ENCODE measurements at regions not wholly inside any gene's neighbourhood (a gene's known extent, or its start where the extent isn't known, plus 50 kb on each side); places are given as distances from the start of the nearest gene placed in this dataset.

DNA sequence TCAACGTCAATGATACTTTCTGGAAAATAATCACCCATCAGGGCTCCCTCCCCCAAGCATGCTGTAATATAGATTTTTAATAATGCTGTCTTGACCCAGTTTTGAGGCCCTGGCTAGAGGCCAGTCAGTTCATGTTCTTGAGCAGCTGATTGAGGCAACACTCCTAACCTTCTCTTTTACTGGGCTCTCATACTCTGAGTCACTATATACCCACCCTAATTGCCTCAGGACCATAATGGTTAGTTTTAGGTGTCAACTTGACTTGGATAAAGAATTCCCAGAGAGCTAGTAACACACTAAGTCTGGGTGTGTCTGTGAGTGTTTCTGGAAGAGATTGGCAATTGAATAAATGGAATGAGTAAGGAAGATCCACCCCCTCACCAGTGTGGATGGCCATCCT, 527.0 kb upstream of the ATP2B1 start:
- no peak for DNase-seq
- H3K36me3 ChIP-seq: no peaks in the 10 kb centered on the region
- TF ChIP-seq, protein P1, sequence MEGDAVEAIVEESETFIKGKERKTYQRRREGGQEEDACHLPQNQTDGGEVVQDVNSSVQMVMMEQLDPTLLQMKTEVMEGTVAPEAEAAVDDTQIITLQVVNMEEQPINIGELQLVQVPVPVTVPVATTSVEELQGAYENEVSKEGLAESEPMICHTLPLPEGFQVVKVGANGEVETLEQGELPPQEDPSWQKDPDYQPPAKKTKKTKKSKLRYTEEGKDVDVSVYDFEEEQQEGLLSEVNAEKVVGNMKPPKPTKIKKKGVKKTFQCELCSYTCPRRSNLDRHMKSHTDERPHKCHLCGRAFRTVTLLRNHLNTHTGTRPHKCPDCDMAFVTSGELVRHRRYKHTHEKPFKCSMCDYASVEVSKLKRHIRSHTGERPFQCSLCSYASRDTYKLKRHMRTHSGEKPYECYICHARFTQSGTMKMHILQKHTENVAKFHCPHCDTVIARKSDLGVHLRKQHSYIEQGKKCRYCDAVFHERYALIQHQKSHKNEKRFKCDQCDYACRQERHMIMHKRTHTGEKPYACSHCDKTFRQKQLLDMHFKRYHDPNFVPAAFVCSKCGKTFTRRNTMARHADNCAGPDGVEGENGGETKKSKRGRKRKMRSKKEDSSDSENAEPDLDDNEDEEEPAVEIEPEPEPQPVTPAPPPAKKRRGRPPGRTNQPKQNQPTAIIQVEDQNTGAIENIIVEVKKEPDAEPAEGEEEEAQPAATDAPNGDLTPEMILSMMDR (IDR thresholded peaks at IDR 0.05; ENCODE audit: borderline replicate concordance): no peak
- H3K4me3 ChIP-seq: no peak overlapping the region
- intact Hi-C loops (cut with micrococcal nuclease): no loop called here
- no peaks in the 10 kb centered on the region for H3K9me3 ChIP-seq (replicated peaks)
- no peaks in the 10 kb centered on the region for H3K27me3 ChIP-seq (ENCODE audit: low read depth)
- H3K27ac ChIP-seq (replicated peaks): no peak overlapping the region
- no peaks in the 10 kb centered on the region for H3K4me1 ChIP-seq

DNA sequence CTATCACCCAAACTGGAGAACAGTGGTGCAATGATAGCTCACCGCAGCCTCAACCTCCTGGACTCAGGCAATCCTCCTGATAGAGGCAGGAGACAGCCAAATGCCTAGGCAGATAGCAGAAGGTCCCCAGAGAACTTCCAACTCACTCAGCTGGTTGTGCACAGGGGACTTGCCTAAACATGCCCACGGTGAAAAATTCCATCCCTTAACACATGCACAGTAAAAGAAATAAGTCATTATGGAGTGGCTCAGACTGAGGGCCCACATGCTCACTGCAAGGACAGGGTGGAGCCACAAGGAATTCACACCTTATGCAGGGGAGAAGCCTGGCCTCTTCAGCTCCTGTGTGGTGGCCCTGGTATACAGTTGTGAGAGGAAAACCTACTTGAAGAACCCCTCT, 525.8 kb upstream of the ATP2B1 start:
- no peaks in the 10 kb centered on the region for H3K36me3 ChIP-seq
- TF ChIP-seq, protein P1 (IDR thresholded peaks at IDR 0.05; ENCODE audit: borderline replicate concordance): no peak
- no peaks in the 10 kb centered on the region for H3K27me3 ChIP-seq (ENCODE audit: low read depth)
- intact Hi-C loops (cut with micrococcal nuclease): no loop called here
- no peaks in the 10 kb centered on the region for H3K4me1 ChIP-seq
- no peak overlapping the region for H3K27ac ChIP-seq (replicated peaks)
- H3K9me3 ChIP-seq (replicated peaks): no peaks in the 10 kb centered on the region
- H3K4me3 ChIP-seq: no peak overlapping the region
- DNase-seq: no peak

DNA sequence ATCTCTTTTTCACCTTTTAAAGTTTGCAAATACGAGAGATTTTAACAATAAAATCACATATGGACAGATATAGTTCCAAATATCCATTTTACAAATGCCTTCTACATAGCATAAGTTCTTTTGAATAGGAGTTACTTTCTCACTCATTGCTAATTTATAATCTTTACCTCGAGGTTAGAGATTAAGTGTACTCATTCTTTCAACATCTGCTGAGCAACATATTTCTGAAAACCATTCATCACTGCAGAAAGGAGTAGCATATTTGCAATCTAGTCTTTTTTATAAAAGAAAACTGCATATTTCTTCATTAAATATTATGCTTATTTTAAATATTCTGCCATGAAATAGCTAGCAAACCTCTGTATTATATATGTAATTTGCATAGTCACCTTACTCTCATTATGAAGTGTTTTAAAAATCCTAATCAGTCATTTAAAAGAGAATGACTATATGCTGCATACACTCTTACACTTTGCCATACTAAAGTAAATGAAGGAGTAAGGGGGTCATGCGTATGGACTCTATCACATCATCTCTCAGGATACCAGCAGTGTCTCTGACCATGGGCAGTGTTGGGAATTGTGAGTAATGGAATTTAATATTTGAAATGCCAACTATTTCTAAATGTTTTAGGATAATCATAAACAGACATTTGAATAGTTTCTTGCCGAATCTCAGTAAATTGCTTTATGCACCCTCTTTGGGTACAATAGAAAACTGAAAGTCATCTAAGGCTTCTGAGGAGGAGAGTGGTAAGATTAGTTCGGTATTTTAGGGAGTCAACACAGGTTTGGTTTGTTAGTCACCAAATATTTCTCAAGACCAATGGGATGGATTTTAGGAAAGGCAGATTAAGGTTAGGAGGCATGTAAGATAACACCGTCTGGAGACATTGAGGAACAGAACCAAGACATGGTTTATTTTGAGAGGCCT, 524.8 kb upstream of the ATP2B1 start:
- Histone ChIP-seq H3K27ac (replicated peaks) (no peak overlapping the region), H3K27me3 (ENCODE audit: low read depth) (no peaks in the 10 kb centered on the region), H3K4me1 (no peaks in the 10 kb centered on the region), H3K9me3 (replicated peaks) (no peaks in the 10 kb centered on the region), H3K36me3 (no peaks in the 10 kb centered on the region), H3K4me3 (no peak overlapping the region)
- intact Hi-C loops (cut with micrococcal nuclease): no loop called here
- TF ChIP-seq, protein P1 (IDR thresholded peaks at IDR 0.05; ENCODE audit: borderline replicate concordance): no peak
- DNase-seq: no peak

- Histone ChIP-seq H3K27me3 (ENCODE audit: low read depth) (no peaks in the 10 kb centered on the region), H3K27ac (replicated peaks) (no peak overlapping the region), H3K4me3 (no peak overlapping the region), H3K36me3 (no peaks in the 10 kb centered on the region), H3K4me1 (no peaks in the 10 kb centered on the region), H3K9me3 (replicated peaks) (no peaks in the 10 kb centered on the region)
- DNase-seq: no peak
- intact Hi-C loops (cut with micrococcal nuclease): no loop called here
- TF ChIP-seq, protein P1 (IDR thresholded peaks at IDR 0.05; ENCODE audit: borderline replicate concordance): no peak
These were observed 521.0 kb upstream of the ATP2B1 start for GRCh38 chr12:90229407-90230170.

DNA sequence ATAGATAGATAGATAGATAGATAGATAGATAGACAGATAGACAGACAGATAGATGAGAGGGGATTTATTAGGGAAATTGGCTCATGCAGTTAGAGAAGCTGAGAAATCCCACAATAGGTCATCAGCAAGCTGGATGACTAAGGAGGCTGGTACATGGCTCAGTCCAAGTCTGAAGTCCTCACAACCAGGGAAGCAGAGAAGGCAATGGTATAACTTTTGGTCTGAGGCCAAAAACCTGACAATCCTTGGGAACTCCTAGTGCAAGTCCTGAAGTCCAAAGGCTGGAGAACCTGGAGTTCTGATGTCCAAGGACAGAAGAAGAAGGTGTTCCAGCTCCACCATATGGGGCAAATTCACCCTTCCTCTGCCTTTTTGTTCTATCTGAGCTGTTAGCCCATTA, 517.6 kb upstream of the ATP2B1 start:
- intact Hi-C loops (cut with micrococcal nuclease): no loop called here
- TF ChIP-seq, protein P1 (IDR thresholded peaks at IDR 0.05; ENCODE audit: borderline replicate concordance): no peak
- no peaks in the 10 kb centered on the region for H3K36me3 ChIP-seq

More for the DNA sequence above, 517.6 kb upstream of the ATP2B1 start:
- Histone ChIP-seq H3K4me1 (no peaks in the 10 kb centered on the region), H3K27ac (replicated peaks) (no peak overlapping the region), H3K9me3 (replicated peaks) (no peaks in the 10 kb centered on the region), H3K4me3 (no peak overlapping the region), H3K27me3 (ENCODE audit: low read depth) (no peaks in the 10 kb centered on the region)
- no peak for DNase-seq

All from left ventricle myocardium inferior (tissue), 1 donor.